Midbrain (tissue), 1 donor: ENCODE measurements at regions not wholly inside any gene's neighbourhood (a gene's known extent, or its start where the extent isn't known, plus 50 kb on each side); places are given as distances from the start of the nearest gene placed in this dataset.
"Not testable (repeated sequence)": the region's sequence is repeated elsewhere in the genome, so short reads cannot be mapped to it uniquely, and the experiment has no call there.

ENCODE experiments used
- DNase-seq: peaks from one replicate; lab custom pipeline; 2025; lab: John Stamatoyannopoulos, UW

GRCh38 chr2:111401270-111402140, 280.8 kb downstream of the BCL2L11 start:
- not testable (repeated sequence) for DNase-seq

GRCh38 chr2:111402450-111402849, 281.7 kb downstream of the BCL2L11 start:
- not testable (repeated sequence) for DNase-seq

- DNase-seq: not testable (repeated sequence)
These were observed 282.6 kb downstream of the BCL2L11 start for GRCh38 chr2:111403287-111403686.

- DNase-seq: not testable (repeated sequence)
These were observed 285.9 kb downstream of the BCL2L11 start for GRCh38 chr2:111406616-111407015.

- not testable (repeated sequence) for DNase-seq
These were observed 287.0 kb downstream of the BCL2L11 start for GRCh38 chr2:111407632-111408194.

- DNase-seq: not testable (repeated sequence)
These were observed 290.2 kb downstream of the BCL2L11 start for GRCh38 chr2:111410868-111411406.

GRCh38 chr2:111411867-111412681, 291.4 kb downstream of the BCL2L11 start:
- DNase-seq: not testable (repeated sequence)

- DNase-seq: not testable (repeated sequence)
These were observed 292.3 kb downstream of the BCL2L11 start for GRCh38 chr2:111412841-111413650.

- DNase-seq: not testable (repeated sequence)
These were observed 293.2 kb downstream of the BCL2L11 start for GRCh38 chr2:111413950-111414349.

- DNase-seq: not testable (repeated sequence)
These were observed 295.3 kb downstream of the BCL2L11 start for GRCh38 chr2:111415765-111416743.

- DNase-seq: not testable (repeated sequence)
These were observed 296.3 kb downstream of the BCL2L11 start for GRCh38 chr2:111417026-111417425.

- not testable (repeated sequence) for DNase-seq
These were observed 297.6 kb downstream of the BCL2L11 start for GRCh38 chr2:111418091-111418875.

- DNase-seq: not testable (repeated sequence)
These were observed 299.4 kb downstream of the BCL2L11 start for GRCh38 chr2:111420074-111420473.

- not testable (repeated sequence) for DNase-seq
These were observed 300.1 kb downstream of the BCL2L11 start for GRCh38 chr2:111420835-111421234.

GRCh38 chr2:111421949-111422348, 301.2 kb downstream of the BCL2L11 start:
- DNase-seq: not testable (repeated sequence)

- DNase-seq: not testable (repeated sequence)
These were observed 301.8 kb downstream of the BCL2L11 start for GRCh38 chr2:111422562-111422961.

- DNase-seq: not testable (repeated sequence)
These were observed 302.5 kb downstream of the BCL2L11 start for GRCh38 chr2:111423184-111423583.

GRCh38 chr2:111424176-111424575, 303.5 kb downstream of the BCL2L11 start:
- DNase-seq: not testable (repeated sequence)

- DNase-seq: not testable (repeated sequence)
These were observed 304.2 kb downstream of the BCL2L11 start for GRCh38 chr2:111424851-111425309.
